ENCODE measurements at regions not wholly inside any gene's neighbourhood (a gene's known extent, or its start where the extent isn't known, plus 50 kb on each side); places are given as distances from the start of the nearest gene placed in this dataset.

- DNase-seq (ENCODE audit: low spot score): no peak
These were observed 103.6 kb upstream of the TBL1XR1 start for GRCh38 chr3:177300842-177301241.

- DNase-seq (ENCODE audit: low spot score): no peak
These were observed 109.0 kb upstream of the TBL1XR1 start for GRCh38 chr3:177306252-177306651.

- DNase-seq (ENCODE audit: low spot score): no peak
These were observed 110.1 kb upstream of the TBL1XR1 start for GRCh38 chr3:177307391-177307790.

- no peak for DNase-seq (ENCODE audit: low spot score)
These were observed 110.5 kb upstream of the TBL1XR1 start for GRCh38 chr3:177307826-177308225.

GRCh38 chr3:177308286-177308685 is 111.0 kb upstream of the TBL1XR1 start:
- no peak for DNase-seq (ENCODE audit: low spot score)

GRCh38 chr3:177308911-177309310 is 111.6 kb upstream of the TBL1XR1 start:
- no peak for DNase-seq (ENCODE audit: low spot score)

GRCh38 chr3:177312491-177312890 is 115.2 kb upstream of the TBL1XR1 start:
- DNase-seq (ENCODE audit: low spot score): no peak

- no peak for DNase-seq (ENCODE audit: low spot score)
These were observed 117.6 kb upstream of the TBL1XR1 start for GRCh38 chr3:177314897-177315296.

GRCh38 chr3:177317247-177317646 is 120.0 kb upstream of the TBL1XR1 start:
- no peak for DNase-seq (ENCODE audit: low spot score)

GRCh38 chr3:177318559-177318958 is 121.3 kb upstream of the TBL1XR1 start:
- no peak for DNase-seq (ENCODE audit: low spot score)

- no peak for DNase-seq (ENCODE audit: low spot score)
These were observed 123.5 kb upstream of the TBL1XR1 start for GRCh38 chr3:177320765-177321247.

- no peak for DNase-seq (ENCODE audit: low spot score)
These were observed 124.5 kb upstream of the TBL1XR1 start for GRCh38 chr3:177321819-177322218.

GRCh38 chr3:177322881-177323280 is 125.6 kb upstream of the TBL1XR1 start:
- no peak for DNase-seq (ENCODE audit: low spot score)

GRCh38 chr3:177329854-177330253 is 132.6 kb upstream of the TBL1XR1 start:
- no peak for DNase-seq (ENCODE audit: low spot score)

- no peak for DNase-seq (ENCODE audit: low spot score)
These were observed 133.5 kb upstream of the TBL1XR1 start for GRCh38 chr3:177330779-177331178.

GRCh38 chr3:177331203-177331835 is 134.0 kb upstream of the TBL1XR1 start:
- DNase-seq (ENCODE audit: low spot score): no peak

- DNase-seq (ENCODE audit: low spot score): no peak
These were observed 135.7 kb upstream of the TBL1XR1 start for GRCh38 chr3:177332955-177333354.

GRCh38 chr3:177333533-177334520 is 136.5 kb upstream of the TBL1XR1 start:
- no peak for DNase-seq (ENCODE audit: low spot score)

- DNase-seq (ENCODE audit: low spot score): no peak
These were observed 137.5 kb upstream of the TBL1XR1 start for GRCh38 chr3:177334803-177335202.

GRCh38 chr3:177335728-177336127 is 138.4 kb upstream of the TBL1XR1 start:
- DNase-seq (ENCODE audit: low spot score): no peak

GRCh38 chr3:177336873-177337450 is 139.7 kb upstream of the TBL1XR1 start:
- no peak for DNase-seq (ENCODE audit: low spot score)

GRCh38 chr3:177337541-177338331 is 140.5 kb upstream of the TBL1XR1 start:
- DNase-seq (ENCODE audit: low spot score): no peak

All from pons (tissue), 1 donor.